Osteoblast (primary cell): ENCODE measurements at regions not wholly inside any gene's neighbourhood (a gene's known extent, or its start where the extent isn't known, plus 50 kb on each side); places are given as distances from the start of the nearest gene placed in this dataset.

Source experiments
- DNase-seq: peaks from one replicate; pipeline ENCODE4 v3.0.0; 2011; ENCODE audit warnings: low spot score, mixed read lengths; ENCODE audit not compliant: insufficient read length; ENCODE audit errors: missing footprints
- H2AFZ ChIP-seq: 2 replicates; pipeline ENCODE4 v1.6.0; 2011; ENCODE audit warnings: mild to moderate bottlenecking, low read length
- H3K27ac ChIP-seq: 2 replicates; pipeline ENCODE4 v1.5.1; 2011; ENCODE audit warnings: mild to moderate bottlenecking, low read depth, low read length, moderate library complexity
- H3K27me3 ChIP-seq: 2 replicates; pipeline ENCODE4 v1.6.0; 2012; ENCODE audit warnings: mild to moderate bottlenecking, control low read depth, inconsistent platforms, low read length, moderate library complexity; ENCODE audit not compliant: insufficient read depth
- H3K36me3 ChIP-seq: 2 replicates; pipeline ENCODE4 v1.5.1; 2011; ENCODE audit warnings: mild to moderate bottlenecking, low read length, control low read depth, moderate library complexity; ENCODE audit not compliant: insufficient read depth
- H3K4me1 ChIP-seq: 2 replicates; pipeline ENCODE4 v1.5.1; 2011; ENCODE audit warnings: mild to moderate bottlenecking, low read length, control low read depth, moderate library complexity; ENCODE audit not compliant: insufficient read depth
- H3K4me2 ChIP-seq: 2 replicates; pipeline ENCODE4 v1.6.0; 2011; ENCODE audit warnings: mild to moderate bottlenecking, low read length; ENCODE audit not compliant: insufficient read depth
- H3K4me3 ChIP-seq: fragments of 200-600 bp; sonication (generic); 3 replicates; pipeline ENCODE4 v1.5.1; 2012; ENCODE audit warnings: mild to moderate bottlenecking, low read length, inconsistent platforms; ENCODE audit not compliant: insufficient read depth
- H3K79me2 ChIP-seq: 2 replicates; pipeline ENCODE4 v1.6.0; 2012; ENCODE audit warnings: mild to moderate bottlenecking, low read length, control low read depth, inconsistent platforms; ENCODE audit not compliant: insufficient read depth
- H3K9me3 ChIP-seq: 2 replicates; pipeline ENCODE4 v1.5.1; 2011; ENCODE audit warnings: low read depth, low read length, control low read depth
- H4K20me1 ChIP-seq: 2 replicates; pipeline ENCODE4 v1.6.0; 2012; ENCODE audit warnings: mild to moderate bottlenecking, low read length, control low read depth; ENCODE audit not compliant: insufficient read depth
- TF ChIP-seq, protein P1 (sequence below): IDR thresholded peaks from 2 replicates; pipeline ENCODE4 v1.5.1; 2011; ENCODE audit warnings: mild to moderate bottlenecking, low read depth, low read length, moderate library complexity; ENCODE audit errors: extremely low read depth

DNA sequence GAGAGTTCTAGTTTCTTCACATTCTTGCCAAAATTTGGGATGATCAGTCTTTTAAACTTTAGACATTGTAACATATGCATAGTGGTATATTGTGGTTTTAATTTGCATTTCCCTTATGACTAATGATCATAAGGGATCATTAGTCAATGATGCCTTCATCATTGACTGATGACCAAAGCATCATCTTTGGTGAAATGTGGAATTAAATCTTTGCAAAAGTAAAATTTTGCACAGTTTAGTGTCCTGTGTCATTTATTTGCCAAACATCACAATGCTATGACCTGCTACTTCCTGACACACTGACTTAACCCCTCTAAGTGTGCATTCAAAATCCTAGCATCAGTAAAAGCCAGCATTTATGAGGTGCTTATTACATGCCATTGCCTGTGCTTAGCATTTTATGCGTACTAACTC, 58.9 kb upstream of the SLC1A4 start:
- no peak overlapping the region for H3K4me2 ChIP-seq
- H3K79me2 ChIP-seq = no peaks in the 10 kb centered on the region
- TF ChIP-seq, protein P1, sequence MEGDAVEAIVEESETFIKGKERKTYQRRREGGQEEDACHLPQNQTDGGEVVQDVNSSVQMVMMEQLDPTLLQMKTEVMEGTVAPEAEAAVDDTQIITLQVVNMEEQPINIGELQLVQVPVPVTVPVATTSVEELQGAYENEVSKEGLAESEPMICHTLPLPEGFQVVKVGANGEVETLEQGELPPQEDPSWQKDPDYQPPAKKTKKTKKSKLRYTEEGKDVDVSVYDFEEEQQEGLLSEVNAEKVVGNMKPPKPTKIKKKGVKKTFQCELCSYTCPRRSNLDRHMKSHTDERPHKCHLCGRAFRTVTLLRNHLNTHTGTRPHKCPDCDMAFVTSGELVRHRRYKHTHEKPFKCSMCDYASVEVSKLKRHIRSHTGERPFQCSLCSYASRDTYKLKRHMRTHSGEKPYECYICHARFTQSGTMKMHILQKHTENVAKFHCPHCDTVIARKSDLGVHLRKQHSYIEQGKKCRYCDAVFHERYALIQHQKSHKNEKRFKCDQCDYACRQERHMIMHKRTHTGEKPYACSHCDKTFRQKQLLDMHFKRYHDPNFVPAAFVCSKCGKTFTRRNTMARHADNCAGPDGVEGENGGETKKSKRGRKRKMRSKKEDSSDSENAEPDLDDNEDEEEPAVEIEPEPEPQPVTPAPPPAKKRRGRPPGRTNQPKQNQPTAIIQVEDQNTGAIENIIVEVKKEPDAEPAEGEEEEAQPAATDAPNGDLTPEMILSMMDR = no peak
- DNase-seq = no peak
- H3K4me1 ChIP-seq = no peaks in the 10 kb centered on the region
- no peak overlapping the region for H3K27ac ChIP-seq
- no peaks in the 10 kb centered on the region for H3K9me3 ChIP-seq
- H3K36me3 ChIP-seq = no peaks in the 10 kb centered on the region
- no peaks in the 10 kb centered on the region for H4K20me1 ChIP-seq
- H3K4me3 ChIP-seq = no peak overlapping the region
- no peak overlapping the region for H2AFZ ChIP-seq
- peaks cover 28% of the 10 kb centered on the region for H3K27me3 ChIP-seq

DNA sequence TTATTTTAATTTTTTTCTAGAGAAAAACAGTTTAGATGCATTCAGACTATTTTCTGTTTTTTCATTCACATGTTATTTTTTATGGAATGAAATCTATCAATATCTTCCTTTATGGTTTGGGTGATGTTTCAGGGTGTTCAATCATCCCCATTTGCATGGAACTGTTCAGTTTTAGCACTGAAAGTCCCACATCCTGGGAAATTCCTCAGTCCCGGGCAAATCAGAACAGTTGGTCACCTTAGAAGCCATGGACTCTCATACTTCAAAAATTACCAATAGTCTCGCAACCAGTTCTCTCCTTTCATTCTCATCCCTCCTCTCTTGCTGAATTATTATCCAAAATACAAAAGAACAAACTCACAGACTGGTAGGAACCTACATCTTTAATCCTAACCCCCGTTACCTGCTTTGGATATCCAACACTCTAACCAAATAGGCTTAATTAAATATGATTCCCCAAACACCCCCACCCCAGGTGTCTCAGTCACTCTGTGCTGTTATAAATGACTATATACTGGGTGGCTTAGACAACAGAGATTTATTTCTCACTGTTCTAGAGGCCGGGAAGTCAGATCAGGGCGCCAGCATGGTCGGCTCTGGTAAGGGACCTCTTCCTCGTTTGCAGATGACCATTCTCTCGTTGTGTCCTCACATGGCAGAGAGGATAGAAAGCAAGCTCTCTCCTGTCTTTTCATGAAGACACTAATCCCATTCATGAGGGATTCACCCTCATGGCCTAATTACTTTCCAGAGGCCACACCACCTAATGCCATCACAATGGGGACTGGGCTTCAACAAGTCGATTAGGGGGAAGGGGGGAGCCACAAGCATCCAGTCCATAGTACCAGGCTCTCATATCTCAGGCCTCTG, 57.7 kb upstream of the SLC1A4 start:
- TF ChIP-seq, protein P1 = no peak
- no peaks in the 10 kb centered on the region for H4K20me1 ChIP-seq
- H3K27ac ChIP-seq = no peak overlapping the region
- H3K36me3 ChIP-seq = no peaks in the 10 kb centered on the region
- no peak overlapping the region for H3K4me2 ChIP-seq
- no peak overlapping the region for H2AFZ ChIP-seq
- no peak overlapping the region for H3K4me3 ChIP-seq
- no peaks in the 10 kb centered on the region for H3K79me2 ChIP-seq
- no peaks in the 10 kb centered on the region for H3K4me1 ChIP-seq
- peaks cover 32% of the 10 kb centered on the region for H3K27me3 ChIP-seq
- H3K9me3 ChIP-seq = no peaks in the 10 kb centered on the region
- peak; percentile 37 for DNase-seq

DNA sequence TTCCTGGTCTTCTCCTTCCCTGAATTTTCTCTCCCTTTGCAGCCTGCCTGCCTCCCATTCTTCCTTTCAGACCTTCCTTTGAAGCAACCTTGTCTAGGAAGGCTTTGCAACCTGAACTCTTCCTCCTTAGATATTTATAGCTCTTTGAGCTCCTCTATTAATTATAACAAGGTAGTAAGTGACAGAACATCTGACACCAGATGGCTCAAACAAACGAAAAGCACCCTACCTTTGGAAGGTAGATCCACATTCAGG, 57.2 kb upstream of the SLC1A4 start:
- H4K20me1 ChIP-seq = no peaks in the 10 kb centered on the region
- peaks cover 35% of the 10 kb centered on the region for H3K27me3 ChIP-seq
- H3K27ac ChIP-seq = no peak overlapping the region
- no peak overlapping the region for H2AFZ ChIP-seq
- no peak for DNase-seq
- TF ChIP-seq, protein P1 = no peak
- no peaks in the 10 kb centered on the region for H3K4me1 ChIP-seq
- no peaks in the 10 kb centered on the region for H3K79me2 ChIP-seq
- H3K4me2 ChIP-seq = no peak overlapping the region
- H3K36me3 ChIP-seq = no peaks in the 10 kb centered on the region
- no peaks in the 10 kb centered on the region for H3K9me3 ChIP-seq
- H3K4me3 ChIP-seq = no peak overlapping the region

DNA sequence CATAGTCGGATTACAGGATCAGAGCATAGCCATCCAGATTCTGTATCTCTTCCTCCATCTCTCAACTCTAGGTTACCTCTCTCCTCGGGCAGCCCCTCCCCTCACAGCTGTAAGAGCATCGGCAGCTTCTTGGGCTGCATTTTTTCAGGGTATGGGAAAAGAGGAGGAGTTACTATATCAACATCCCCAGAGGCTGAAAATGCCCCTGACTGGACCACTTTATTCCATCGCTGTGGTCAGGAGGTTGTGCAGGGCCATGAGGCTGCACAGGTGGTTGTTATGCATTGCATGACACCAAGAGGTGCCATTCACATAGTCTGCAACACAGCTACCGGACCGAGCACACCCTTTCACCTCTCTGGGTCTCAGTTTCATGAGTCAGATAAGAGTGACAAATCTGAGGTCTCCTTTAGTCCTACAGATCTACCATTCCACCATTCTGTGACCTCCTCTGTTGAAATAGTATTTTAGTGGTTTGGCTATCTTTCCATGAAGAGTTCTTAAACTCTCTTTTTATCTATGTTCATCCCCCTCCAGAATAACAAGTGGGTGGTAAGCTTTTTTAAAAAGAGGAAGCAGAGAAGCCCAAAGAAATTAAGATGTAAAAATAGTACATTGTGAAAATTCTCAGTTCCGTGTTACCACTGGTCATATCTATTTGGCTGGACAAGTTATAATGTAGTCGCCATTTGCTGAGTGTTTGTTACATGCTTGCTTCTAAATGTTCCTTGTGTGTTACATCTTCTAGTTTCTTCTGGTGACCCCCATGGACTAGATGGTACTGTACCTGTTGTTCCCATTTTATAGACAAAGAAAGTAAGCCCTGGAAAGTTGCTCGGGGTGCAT, 56.6 kb upstream of the SLC1A4 start:
- H3K79me2 ChIP-seq = no peaks in the 10 kb centered on the region
- H3K27me3 ChIP-seq = peaks cover 35% of the 10 kb centered on the region
- DNase-seq = no peak
- H3K4me2 ChIP-seq = no peak overlapping the region
- H3K36me3 ChIP-seq = no peaks in the 10 kb centered on the region
- H3K4me3 ChIP-seq = no peak overlapping the region
- H4K20me1 ChIP-seq = no peaks in the 10 kb centered on the region
- no peaks in the 10 kb centered on the region for H3K9me3 ChIP-seq
- no peak overlapping the region for H2AFZ ChIP-seq
- TF ChIP-seq, protein P1 = no peak
- H3K4me1 ChIP-seq = peaks cover under 1% of the 10 kb centered on the region
- no peak overlapping the region for H3K27ac ChIP-seq
